SU-DHL-6 (cell line): ENCODE measurements at regions not wholly inside any gene's neighbourhood (a gene's known extent, or its start where the extent isn't known, plus 50 kb on each side); places are given as distances from the start of the nearest gene placed in this dataset.
A peak's percentile ranks its signal among the peaks of the same experiment; 100 is the strongest.
"Not testable (repeated sequence)": the region's sequence is repeated elsewhere in the genome, so short reads cannot be mapped to it uniquely, and the experiment has no call there.

ENCODE experiments used
- H2AFZ ChIP-seq: fragments of 200-600 bp; sonication (generic); 2 replicates; pipeline ENCODE4 v1.6.1; 2014; ENCODE audit warnings: low read depth, mild to moderate bottlenecking, moderate library complexity, mixed read lengths, antibody characterized with exemption, low read length; ENCODE audit not compliant: severe bottlenecking
- H3F3A ChIP-seq: fragments of 200-600 bp; shearing (Covaris generic); 2 replicates; pipeline ENCODE4 v1.6.0; 2016; ENCODE audit warnings: antibody characterized with exemption, mild to moderate bottlenecking; ENCODE audit not compliant: insufficient read depth
- H3K27ac ChIP-seq: fragments of 200-600 bp; sonication (generic); 2 replicates; pipeline ENCODE4 v1.5.1; 2016; ENCODE audit warnings: low read depth, mild to moderate bottlenecking, low read length, moderate library complexity, mixed read lengths
- H3K27me3 ChIP-seq: fragments of 200-600 bp; sonication (generic), shearing (Covaris generic); 2 replicates; pipeline ENCODE4 v1.6.0; 2014; ENCODE audit warnings: mild to moderate bottlenecking, low read length
- H3K36me3 ChIP-seq: fragments of 200-600 bp; sonication (generic); 2 replicates; pipeline ENCODE4 v1.6.1; 2014; ENCODE audit warnings: mild to moderate bottlenecking, low read length, mixed read lengths
- H3K4me2 ChIP-seq: fragments of 300-600, 200-600 bp; shearing (Covaris generic), sonication (generic); 2 replicates; pipeline ENCODE4 v1.6.0; 2014; ENCODE audit warnings: low read length, low read depth, mild to moderate bottlenecking; ENCODE audit not compliant: poor library complexity, severe bottlenecking
- H3K4me3 ChIP-seq: fragments of 200-600 bp; sonication (generic); 2 replicates; pipeline ENCODE4 v1.5.1; 2014; ENCODE audit warnings: antibody characterized with exemption, low read length, mild to moderate bottlenecking, mixed read lengths; ENCODE audit not compliant: insufficient read depth, poor library complexity, severe bottlenecking
- H3K79me2 ChIP-seq: fragments of 200-600 bp; sonication (generic); 2 replicates; pipeline ENCODE4 v1.6.1; 2014; ENCODE audit warnings: mild to moderate bottlenecking, low read length, moderate library complexity; ENCODE audit not compliant: insufficient read depth
- H3K9ac ChIP-seq: fragments of 200-600 bp; sonication (generic); 2 replicates; pipeline ENCODE4 v1.7.0; 2014; ENCODE audit warnings: mild to moderate bottlenecking, low read length
- H3K9me2 ChIP-seq: fragments of 200-600 bp; sonication (generic); replicated peaks from 2 replicates; pipeline ENCODE4 v1.6.1; 2014; ENCODE audit warnings: low read length; ENCODE audit not compliant: insufficient read depth
- H3K9me3 ChIP-seq: fragments of 200-600 bp; sonication (generic); 2 replicates; pipeline ENCODE4 v1.6.1; 2014; ENCODE audit warnings: low read length, mixed read lengths; ENCODE audit not compliant: insufficient read depth
- H4K20me1 ChIP-seq: fragments of 200-600 bp; sonication (generic); 2 replicates; pipeline ENCODE4 v1.6.1; 2014; ENCODE audit warnings: low read depth, mild to moderate bottlenecking, antibody characterized with exemption, low read length, moderate library complexity, mixed read lengths
- CTCF ChIP-seq: fragments of 200-600 bp; sonication (generic); IDR thresholded peaks from one replicate; pipeline ENCODE4 v1.5.1; 2017; ENCODE audit warnings: antibody characterized with exemption, mild to moderate bottlenecking, low read length, moderate library complexity; ENCODE audit not compliant: insufficient read depth, poor library complexity, severe bottlenecking
- EZH2phosphoT487 ChIP-seq: fragments of 200-600 bp; sonication (generic), shearing (Covaris generic); conservative IDR thresholded peaks from 2 replicates; pipeline ENCODE4 v1.6.1; 2018; ENCODE audit warnings: mild to moderate bottlenecking, antibody characterized with exemption, low read length, moderate library complexity, mixed read lengths

GRCh38 chr4:34973650-34974312 lies 1270.5 kb downstream of the ARAP2 start:
- Histone ChIP-seq H3K9me2 (no peaks in the 10 kb centered on the region), H3F3A (no peaks in the 10 kb centered on the region), H3K27ac (no peak overlapping the region), H3K9ac (no peak overlapping the region), H3K4me3 (no peak overlapping the region), H2AFZ (no peak overlapping the region), H3K36me3 (no peaks in the 10 kb centered on the region), H3K27me3 (no peaks in the 10 kb centered on the region), H3K9me3 (no peaks in the 10 kb centered on the region), H4K20me1 (no peaks in the 10 kb centered on the region), H3K79me2 (no peaks in the 10 kb centered on the region), H3K4me2 (no peak overlapping the region)
- TF ChIP-seq CTCF = no peak
- no peak for TF ChIP-seq EZH2phosphoT487

GRCh38 chr4:34974313-34974680 lies 1270.0 kb downstream of the ARAP2 start:
- H4K20me1 ChIP-seq = no peaks in the 10 kb centered on the region
- TF ChIP-seq CTCF (no peak), EZH2phosphoT487 (no peak)

GRCh38 chr4:35021222-35021621 lies 1223.1 kb downstream of the ARAP2 start:
- H3K27ac ChIP-seq, H3K36me3 ChIP-seq, H3F3A ChIP-seq, H3K4me3 ChIP-seq, H2AFZ ChIP-seq, H3K4me2 ChIP-seq, H3K79me2 ChIP-seq, H3K27me3 ChIP-seq, H3K9ac ChIP-seq, H3K9me2 ChIP-seq, H3K9me3 ChIP-seq, H4K20me1 ChIP-seq: not testable (repeated sequence)

More at GRCh38 chr4:34974313-34974680, 1270.0 kb downstream of the ARAP2 start:
- Histone ChIP-seq H3K9ac (no peak overlapping the region), H3K9me3 (no peaks in the 10 kb centered on the region), H3K27me3 (no peaks in the 10 kb centered on the region), H3K27ac (no peak overlapping the region), H2AFZ (no peak overlapping the region), H3K36me3 (no peaks in the 10 kb centered on the region), H3K9me2 (no peaks in the 10 kb centered on the region), H3K4me3 (no peak overlapping the region), H3K4me2 (no peak overlapping the region), H3K79me2 (no peaks in the 10 kb centered on the region), H3F3A (no peaks in the 10 kb centered on the region)

GRCh38 chr4:35025152-35025834 lies 1219.0 kb downstream of the ARAP2 start:
- Histone ChIP-seq H4K20me1 (no peaks in the 10 kb centered on the region), H3K27ac (no peak overlapping the region), H3K27me3 (no peaks in the 10 kb centered on the region), H3K36me3 (no peaks in the 10 kb centered on the region), H3K4me3 (no peak overlapping the region), H3F3A (0 out of 2 replicates have a peak, but pooled peaks cover 3% of the 10 kb centered on the region), H3K9me2 (no peaks in the 10 kb centered on the region), H3K4me2 (peak overlapping the region; percentile 37), H3K79me2 (no peaks in the 10 kb centered on the region), H3K9ac (no peak overlapping the region), H2AFZ (peak overlapping the region; percentile 62), H3K9me3 (no peaks in the 10 kb centered on the region)
- TF ChIP-seq CTCF (no peak), EZH2phosphoT487 (no peak)
